GM23338 (cell line): ENCODE measurements at regions not wholly inside any gene's neighbourhood (a gene's known extent, or its start where the extent isn't known, plus 50 kb on each side); places are given as distances from the start of the nearest gene placed in this dataset.

Experiments used
- ATAC-seq: fragments of 200-7000 bp; cut with Tn5 transposase; 3 replicates; pipeline ENCODE4 v1.9.1; 2020
- DNase-seq: peaks from one replicate; pipeline ENCODE4 v3.0.0-alpha.2; 2015; ENCODE audit warnings: low spot score
- H2AFZ ChIP-seq: fragments of 200-600 bp; sonication (generic); 2 replicates; pipeline ENCODE4 v1.8.0; 2016; ENCODE audit warnings: antibody characterized with exemption, mild to moderate bottlenecking, moderate library complexity
- H3F3A ChIP-seq: fragments of 200-600 bp; sonication (generic); replicated peaks from 2 replicates; pipeline ENCODE4 v1.8.0; 2017; ENCODE audit warnings: antibody characterized with exemption, mixed run types, low read depth
- H3K27ac ChIP-seq: fragments of 200-600 bp; sonication (generic); 2 replicates; pipeline ENCODE4 v1.6.1; 2016; ENCODE audit warnings: low read depth
- H3K27me3 ChIP-seq: fragments of 200-600 bp; sonication (generic); 2 replicates; pipeline ENCODE4 v1.8.0; 2016; ENCODE audit warnings: mild to moderate bottlenecking, mixed run types, moderate library complexity; ENCODE audit not compliant: insufficient read depth
- H3K36me3 ChIP-seq: fragments of 200-600 bp; sonication (generic); 2 replicates; pipeline ENCODE4 v1.8.0; 2016; ENCODE audit warnings: mild to moderate bottlenecking; ENCODE audit not compliant: insufficient read depth
- H3K4me1 ChIP-seq: fragments of 200-600 bp; sonication (generic); 2 replicates; pipeline ENCODE4 v1.8.0; 2016; ENCODE audit warnings: mild to moderate bottlenecking, moderate library complexity; ENCODE audit not compliant: insufficient read depth
- H3K4me2 ChIP-seq: fragments of 200-600 bp; sonication (generic); 2 replicates; pipeline ENCODE4 v1.7.1; 2017; ENCODE audit warnings: mixed run types
- H3K4me3 ChIP-seq: fragments of 200-600 bp; sonication (generic); 2 replicates; pipeline ENCODE4 v1.6.1; 2016; ENCODE audit warnings: mixed run types
- H3K79me2 ChIP-seq: fragments of 200-600 bp; sonication (generic); replicated peaks from 2 replicates; pipeline ENCODE4 v1.8.0; 2017; ENCODE audit warnings: mild to moderate bottlenecking; ENCODE audit not compliant: insufficient read depth
- H3K9me2 ChIP-seq: fragments of 200-600 bp; sonication (generic); 2 replicates; pipeline ENCODE4 v1.8.0; 2017; ENCODE audit not compliant: insufficient read depth
- H4K20me1 ChIP-seq: fragments of 200-600 bp; sonication (generic); replicated peaks from 2 replicates; pipeline ENCODE4 v1.8.0; 2017; ENCODE audit warnings: mild to moderate bottlenecking; ENCODE audit not compliant: insufficient read depth
- H3K27ac Mint-ChIP-seq: 2 replicates; pipeline ENCODE4 v1.8.0; 2020; ENCODE audit warnings: inconsistent platforms, mild to moderate bottlenecking, moderate library complexity, mixed read lengths
- H3K27me3 Mint-ChIP-seq: 3 replicates; pipeline ENCODE4 v1.8.0; 2022; ENCODE audit warnings: low read depth, mild to moderate bottlenecking, moderate library complexity, mixed read lengths, inconsistent platforms; ENCODE audit not compliant: insufficient read depth, poor library complexity
- H3K36me3 Mint-ChIP-seq: 3 replicates; pipeline ENCODE4 v1.8.0; 2021; ENCODE audit warnings: low read depth, mild to moderate bottlenecking, inconsistent platforms, moderate library complexity, mixed read lengths
- H3K4me1 Mint-ChIP-seq: 3 replicates; pipeline ENCODE4 v1.8.0; 2020; ENCODE audit warnings: mild to moderate bottlenecking, inconsistent platforms, mixed read lengths
- H3K4me3 Mint-ChIP-seq: 3 replicates; pipeline ENCODE4 v1.8.0; 2021; ENCODE audit warnings: moderate library complexity, mild to moderate bottlenecking, inconsistent platforms, mixed read lengths
- H3K9me3 Mint-ChIP-seq: 3 replicates; pipeline ENCODE4 v1.8.0; 2020; ENCODE audit warnings: moderate library complexity, mild to moderate bottlenecking, inconsistent platforms, mixed read lengths
- TF ChIP-seq, protein P1 (sequence below): fragments of 250-450 bp; sonication (Bioruptor Pico); IDR thresholded peaks from 2 replicates; pipeline ENCODE4 v1.5.0; 2020; ENCODE audit warnings: mild to moderate bottlenecking, moderate library complexity
- TF ChIP-seq, protein P2 (sequence below), 2 experiments: fragments of 200-600 bp in 1 of 2; sonication (generic) in 1 of 2; conservative IDR thresholded peaks; 2 replicates each; pipeline versions ENCODE4 v1.5.1 to v1.6.1; 2016 to 2017; ENCODE audit warnings: antibody characterized with exemption in 2 of 2, low read depth in 2 of 2, mild to moderate bottlenecking in 2 of 2, moderate library complexity in 1 of 2
- TF ChIP-seq, protein P3 (sequence below): IDR thresholded peaks from 2 replicates; pipeline ENCODE4 v1.6.1; 2016; ENCODE audit warnings: antibody characterized with exemption
- TF ChIP-seq, protein P4 (sequence below): IDR thresholded peaks from one replicate; pipeline ENCODE4 v1.6.1; 2018; ENCODE audit warnings: antibody characterized with exemption; ENCODE audit not compliant: unreplicated experiment

DNA sequence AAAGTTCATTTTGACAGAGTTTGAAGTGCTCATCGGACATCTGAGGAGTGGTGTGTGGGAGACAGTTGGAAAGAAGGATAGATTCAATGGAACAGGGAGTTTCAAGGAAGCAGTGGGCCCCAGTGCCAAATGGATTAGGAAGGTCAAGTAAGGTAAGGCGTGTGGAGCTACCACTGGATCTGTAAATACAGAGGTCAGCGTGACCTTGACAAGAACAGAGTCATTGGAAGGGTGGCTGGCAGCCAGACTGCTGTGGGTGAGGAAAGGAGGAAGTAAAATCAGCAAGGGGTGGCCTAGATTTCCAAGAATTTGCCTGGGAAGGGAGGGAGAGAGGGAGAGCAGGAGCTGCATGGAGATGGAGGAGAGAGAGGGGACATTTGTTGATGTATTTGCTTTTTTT, 68.2 kb upstream of the IGF1 start (continued):
- TF ChIP-seq, protein P1, sequence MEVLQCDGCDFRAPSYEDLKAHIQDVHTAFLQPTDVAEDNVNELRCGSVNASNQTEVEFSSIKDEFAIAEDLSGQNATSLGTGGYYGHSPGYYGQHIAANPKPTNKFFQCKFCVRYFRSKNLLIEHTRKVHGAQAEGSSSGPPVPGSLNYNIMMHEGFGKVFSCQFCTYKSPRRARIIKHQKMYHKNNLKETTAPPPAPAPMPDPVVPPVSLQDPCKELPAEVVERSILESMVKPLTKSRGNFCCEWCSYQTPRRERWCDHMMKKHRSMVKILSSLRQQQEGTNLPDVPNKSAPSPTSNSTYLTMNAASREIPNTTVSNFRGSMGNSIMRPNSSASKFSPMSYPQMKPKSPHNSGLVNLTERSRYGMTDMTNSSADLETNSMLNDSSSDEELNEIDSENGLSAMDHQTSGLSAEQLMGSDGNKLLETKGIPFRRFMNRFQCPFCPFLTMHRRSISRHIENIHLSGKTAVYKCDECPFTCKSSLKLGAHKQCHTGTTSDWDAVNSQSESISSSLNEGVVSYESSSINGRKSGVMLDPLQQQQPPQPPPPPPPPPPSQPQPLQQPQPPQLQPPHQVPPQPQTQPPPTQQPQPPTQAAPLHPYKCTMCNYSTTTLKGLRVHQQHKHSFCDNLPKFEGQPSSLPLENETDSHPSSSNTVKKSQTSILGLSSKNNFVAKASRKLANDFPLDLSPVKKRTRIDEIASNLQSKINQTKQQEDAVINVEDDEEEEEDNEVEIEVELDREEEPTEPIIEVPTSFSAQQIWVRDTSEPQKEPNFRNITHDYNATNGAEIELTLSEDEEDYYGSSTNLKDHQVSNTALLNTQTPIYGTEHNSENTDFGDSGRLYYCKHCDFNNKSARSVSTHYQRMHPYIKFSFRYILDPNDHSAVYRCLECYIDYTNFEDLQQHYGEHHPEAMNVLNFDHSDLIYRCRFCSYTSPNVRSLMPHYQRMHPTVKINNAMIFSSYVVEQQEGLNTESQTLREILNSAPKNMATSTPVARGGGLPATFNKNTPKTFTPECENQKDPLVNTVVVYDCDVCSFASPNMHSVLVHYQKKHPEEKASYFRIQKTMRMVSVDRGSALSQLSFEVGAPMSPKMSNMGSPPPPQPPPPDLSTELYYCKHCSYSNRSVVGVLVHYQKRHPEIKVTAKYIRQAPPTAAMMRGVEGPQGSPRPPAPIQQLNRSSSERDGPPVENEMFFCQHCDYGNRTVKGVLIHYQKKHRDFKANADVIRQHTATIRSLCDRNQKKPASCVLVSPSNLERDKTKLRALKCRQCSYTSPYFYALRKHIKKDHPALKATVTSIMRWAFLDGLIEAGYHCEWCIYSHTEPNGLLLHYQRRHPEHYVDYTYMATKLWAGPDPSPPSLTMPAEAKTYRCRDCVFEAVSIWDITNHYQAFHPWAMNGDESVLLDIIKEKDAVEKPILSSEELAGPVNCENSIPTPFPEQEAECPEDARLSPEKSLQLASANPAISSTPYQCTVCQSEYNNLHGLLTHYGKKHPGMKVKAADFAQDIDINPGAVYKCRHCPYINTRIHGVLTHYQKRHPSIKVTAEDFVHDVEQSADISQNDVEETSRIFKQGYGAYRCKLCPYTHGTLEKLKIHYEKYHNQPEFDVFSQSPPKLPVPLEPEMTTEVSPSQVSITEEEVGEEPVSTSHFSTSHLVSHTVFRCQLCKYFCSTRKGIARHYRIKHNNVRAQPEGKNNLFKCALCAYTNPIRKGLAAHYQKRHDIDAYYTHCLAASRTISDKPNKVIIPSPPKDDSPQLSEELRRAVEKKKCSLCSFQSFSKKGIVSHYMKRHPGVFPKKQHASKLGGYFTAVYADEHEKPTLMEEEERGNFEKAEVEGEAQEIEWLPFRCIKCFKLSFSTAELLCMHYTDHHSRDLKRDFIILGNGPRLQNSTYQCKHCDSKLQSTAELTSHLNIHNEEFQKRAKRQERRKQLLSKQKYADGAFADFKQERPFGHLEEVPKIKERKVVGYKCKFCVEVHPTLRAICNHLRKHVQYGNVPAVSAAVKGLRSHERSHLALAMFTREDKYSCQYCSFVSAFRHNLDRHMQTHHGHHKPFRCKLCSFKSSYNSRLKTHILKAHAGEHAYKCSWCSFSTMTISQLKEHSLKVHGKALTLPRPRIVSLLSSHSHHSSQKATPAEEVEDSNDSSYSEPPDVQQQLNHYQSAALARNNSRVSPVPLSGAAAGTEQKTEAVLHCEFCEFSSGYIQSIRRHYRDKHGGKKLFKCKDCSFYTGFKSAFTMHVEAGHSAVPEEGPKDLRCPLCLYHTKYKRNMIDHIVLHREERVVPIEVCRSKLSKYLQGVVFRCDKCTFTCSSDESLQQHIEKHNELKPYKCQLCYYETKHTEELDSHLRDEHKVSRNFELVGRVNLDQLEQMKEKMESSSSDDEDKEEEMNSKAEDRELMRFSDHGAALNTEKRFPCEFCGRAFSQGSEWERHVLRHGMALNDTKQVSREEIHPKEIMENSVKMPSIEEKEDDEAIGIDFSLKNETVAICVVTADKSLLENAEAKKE (CRISPR knock-in tag) = no peak
- TF ChIP-seq, protein P2, sequence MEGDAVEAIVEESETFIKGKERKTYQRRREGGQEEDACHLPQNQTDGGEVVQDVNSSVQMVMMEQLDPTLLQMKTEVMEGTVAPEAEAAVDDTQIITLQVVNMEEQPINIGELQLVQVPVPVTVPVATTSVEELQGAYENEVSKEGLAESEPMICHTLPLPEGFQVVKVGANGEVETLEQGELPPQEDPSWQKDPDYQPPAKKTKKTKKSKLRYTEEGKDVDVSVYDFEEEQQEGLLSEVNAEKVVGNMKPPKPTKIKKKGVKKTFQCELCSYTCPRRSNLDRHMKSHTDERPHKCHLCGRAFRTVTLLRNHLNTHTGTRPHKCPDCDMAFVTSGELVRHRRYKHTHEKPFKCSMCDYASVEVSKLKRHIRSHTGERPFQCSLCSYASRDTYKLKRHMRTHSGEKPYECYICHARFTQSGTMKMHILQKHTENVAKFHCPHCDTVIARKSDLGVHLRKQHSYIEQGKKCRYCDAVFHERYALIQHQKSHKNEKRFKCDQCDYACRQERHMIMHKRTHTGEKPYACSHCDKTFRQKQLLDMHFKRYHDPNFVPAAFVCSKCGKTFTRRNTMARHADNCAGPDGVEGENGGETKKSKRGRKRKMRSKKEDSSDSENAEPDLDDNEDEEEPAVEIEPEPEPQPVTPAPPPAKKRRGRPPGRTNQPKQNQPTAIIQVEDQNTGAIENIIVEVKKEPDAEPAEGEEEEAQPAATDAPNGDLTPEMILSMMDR (conservative IDR thresholded peaks at IDR 0.05; ENCODE audit: low read depth in 2 of 2) = no peak

DNA sequence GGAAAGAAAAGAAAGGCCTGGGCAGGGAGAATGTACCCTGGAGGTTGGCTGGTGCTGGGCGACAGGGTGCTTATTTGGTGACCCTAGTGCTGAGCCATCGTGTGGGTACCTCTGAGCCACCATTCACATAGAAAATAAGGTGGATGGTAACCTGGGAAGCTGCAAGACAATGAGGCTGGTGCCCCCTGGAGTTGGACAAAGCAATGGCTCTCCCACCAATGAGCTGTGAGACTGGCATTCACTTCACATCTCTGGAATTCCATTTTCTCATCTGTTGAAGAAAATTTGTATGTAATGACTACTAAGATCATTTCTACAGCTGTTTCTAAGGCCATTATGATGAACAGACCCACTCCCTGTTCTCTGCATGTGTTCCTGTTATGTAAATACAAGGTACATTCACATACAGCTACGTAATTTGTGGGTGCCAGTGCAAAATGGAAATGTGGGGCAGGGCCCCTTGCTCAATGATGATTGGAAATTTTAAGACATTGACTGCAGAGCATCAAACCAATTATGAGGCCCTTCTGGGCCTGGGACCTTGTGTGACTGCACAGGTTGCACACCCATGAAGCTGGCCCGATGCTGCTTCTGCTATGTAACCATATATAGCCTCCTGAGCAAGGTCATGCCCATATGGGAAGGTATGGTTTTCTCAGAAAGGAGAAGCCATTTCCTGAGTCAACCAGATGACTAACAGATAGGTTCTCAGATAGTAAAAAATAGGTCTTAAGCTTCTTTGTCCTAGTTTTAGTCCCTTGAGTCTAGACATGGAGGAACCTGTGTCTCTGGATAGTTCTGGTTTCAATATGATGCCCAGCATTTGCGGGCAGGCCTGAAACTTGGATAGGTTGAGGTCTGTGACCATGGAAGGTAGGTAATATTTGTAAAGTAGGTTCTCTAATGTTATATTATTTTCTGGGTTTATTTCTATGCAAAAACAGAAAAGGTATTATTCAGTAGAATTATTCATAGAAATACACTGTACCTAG, 63.4 kb upstream of the IGF1 start:
- Histone ChIP-seq H3K9me2 (peaks cover 13% of the 10 kb centered on the region), H3K4me1 (no peaks in the 10 kb centered on the region), H3K4me2 (no peak overlapping the region), H3K4me3 (no peak overlapping the region), H3F3A (no peaks in the 10 kb centered on the region), H3K79me2 (no peaks in the 10 kb centered on the region), H4K20me1 (no peaks in the 10 kb centered on the region), H3K36me3 (no peaks in the 10 kb centered on the region), H3K27me3 (no peaks in the 10 kb centered on the region), H3K27ac (no peak overlapping the region), H2AFZ (no peak overlapping the region)
- no peaks in the 10 kb centered on the region for H3K36me3 Mint-ChIP-seq
- TF ChIP-seq, protein P2 (conservative IDR thresholded peaks at IDR 0.05; ENCODE audit: low read depth in 2 of 2) = peak; percentile 23 to 62; a peak in 3 of 4 replicates
- TF ChIP-seq, protein P3, sequence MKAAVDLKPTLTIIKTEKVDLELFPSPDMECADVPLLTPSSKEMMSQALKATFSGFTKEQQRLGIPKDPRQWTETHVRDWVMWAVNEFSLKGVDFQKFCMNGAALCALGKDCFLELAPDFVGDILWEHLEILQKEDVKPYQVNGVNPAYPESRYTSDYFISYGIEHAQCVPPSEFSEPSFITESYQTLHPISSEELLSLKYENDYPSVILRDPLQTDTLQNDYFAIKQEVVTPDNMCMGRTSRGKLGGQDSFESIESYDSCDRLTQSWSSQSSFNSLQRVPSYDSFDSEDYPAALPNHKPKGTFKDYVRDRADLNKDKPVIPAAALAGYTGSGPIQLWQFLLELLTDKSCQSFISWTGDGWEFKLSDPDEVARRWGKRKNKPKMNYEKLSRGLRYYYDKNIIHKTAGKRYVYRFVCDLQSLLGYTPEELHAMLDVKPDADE = no peak
- TF ChIP-seq, protein P4, sequence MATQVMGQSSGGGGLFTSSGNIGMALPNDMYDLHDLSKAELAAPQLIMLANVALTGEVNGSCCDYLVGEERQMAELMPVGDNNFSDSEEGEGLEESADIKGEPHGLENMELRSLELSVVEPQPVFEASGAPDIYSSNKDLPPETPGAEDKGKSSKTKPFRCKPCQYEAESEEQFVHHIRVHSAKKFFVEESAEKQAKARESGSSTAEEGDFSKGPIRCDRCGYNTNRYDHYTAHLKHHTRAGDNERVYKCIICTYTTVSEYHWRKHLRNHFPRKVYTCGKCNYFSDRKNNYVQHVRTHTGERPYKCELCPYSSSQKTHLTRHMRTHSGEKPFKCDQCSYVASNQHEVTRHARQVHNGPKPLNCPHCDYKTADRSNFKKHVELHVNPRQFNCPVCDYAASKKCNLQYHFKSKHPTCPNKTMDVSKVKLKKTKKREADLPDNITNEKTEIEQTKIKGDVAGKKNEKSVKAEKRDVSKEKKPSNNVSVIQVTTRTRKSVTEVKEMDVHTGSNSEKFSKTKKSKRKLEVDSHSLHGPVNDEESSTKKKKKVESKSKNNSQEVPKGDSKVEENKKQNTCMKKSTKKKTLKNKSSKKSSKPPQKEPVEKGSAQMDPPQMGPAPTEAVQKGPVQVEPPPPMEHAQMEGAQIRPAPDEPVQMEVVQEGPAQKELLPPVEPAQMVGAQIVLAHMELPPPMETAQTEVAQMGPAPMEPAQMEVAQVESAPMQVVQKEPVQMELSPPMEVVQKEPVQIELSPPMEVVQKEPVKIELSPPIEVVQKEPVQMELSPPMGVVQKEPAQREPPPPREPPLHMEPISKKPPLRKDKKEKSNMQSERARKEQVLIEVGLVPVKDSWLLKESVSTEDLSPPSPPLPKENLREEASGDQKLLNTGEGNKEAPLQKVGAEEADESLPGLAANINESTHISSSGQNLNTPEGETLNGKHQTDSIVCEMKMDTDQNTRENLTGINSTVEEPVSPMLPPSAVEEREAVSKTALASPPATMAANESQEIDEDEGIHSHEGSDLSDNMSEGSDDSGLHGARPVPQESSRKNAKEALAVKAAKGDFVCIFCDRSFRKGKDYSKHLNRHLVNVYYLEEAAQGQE = no peak
- no peaks in the 10 kb centered on the region; the same call in 2 of the 3 replicates for H3K9me3 Mint-ChIP-seq
- H3K27me3 Mint-ChIP-seq = no peaks in the 10 kb centered on the region
- ATAC-seq (peak; percentile 32; the same call in 1 of the 3 replicates), DNase-seq (peak; percentile 23)
- peaks cover 5% of the 10 kb centered on the region for H3K4me1 Mint-ChIP-seq
- H3K27ac Mint-ChIP-seq = no peak overlapping the region
- no peak overlapping the region for H3K4me3 Mint-ChIP-seq
